ENCODE measurements at regions not wholly inside any gene's neighbourhood (a gene's known extent, or its start where the extent isn't known, plus 50 kb on each side); places are given as distances from the start of the nearest gene placed in this dataset.

- H3K27me3 ChIP-seq (ENCODE audit: insufficient read depth, low read depth): no peaks in the 10 kb centered on the region
- no peaks in the 10 kb centered on the region for H3K36me3 ChIP-seq (ENCODE audit: insufficient read depth)
- no peaks in the 10 kb centered on the region for H3K4me1 ChIP-seq (ENCODE audit: low read depth, poor library complexity, severe bottlenecking)
- TF ChIP-seq CTCF (conservative IDR thresholded peaks at IDR 0.05; ENCODE audit: low read depth, low read length): no peak
- H3K4me3 ChIP-seq (IDR thresholded peaks at IDR 0.05; ENCODE audit: insufficient read depth, low read depth, low read length): no peak overlapping the region
- no peak overlapping the region for H3K9ac ChIP-seq
- no peaks in the 10 kb centered on the region for H4K20me1 ChIP-seq (ENCODE audit: insufficient read depth)
- no peak overlapping the region for H3K4me2 ChIP-seq
- no peaks in the 10 kb centered on the region for H3K79me2 ChIP-seq (ENCODE audit: insufficient read depth, low read depth)
- H2AFZ ChIP-seq (ENCODE audit: low read depth): no peak overlapping the region
- no peak overlapping the region for H3K27ac ChIP-seq
These were observed 521.8 kb upstream of the CCDC196 start for GRCh38 chr14:65964366-65964765.

- Histone ChIP-seq H2AFZ (ENCODE audit: low read depth) (no peak overlapping the region), H3K27ac (no peak overlapping the region), H3K36me3 (ENCODE audit: insufficient read depth) (no peaks in the 10 kb centered on the region), H3K9ac (no peak overlapping the region), H4K20me1 (ENCODE audit: insufficient read depth) (no peaks in the 10 kb centered on the region), H3K4me1 (ENCODE audit: low read depth, poor library complexity, severe bottlenecking) (no peaks in the 10 kb centered on the region), H3K79me2 (ENCODE audit: insufficient read depth, low read depth) (no peaks in the 10 kb centered on the region), H3K4me3 (IDR thresholded peaks at IDR 0.05; ENCODE audit: insufficient read depth, low read depth, low read length) (no peak overlapping the region), H3K4me2 (no peak overlapping the region), H3K27me3 (ENCODE audit: insufficient read depth, low read depth) (no peaks in the 10 kb centered on the region)
- TF ChIP-seq CTCF (conservative IDR thresholded peaks at IDR 0.05; ENCODE audit: low read depth, low read length): no peak
These were observed 520.0 kb upstream of the CCDC196 start for GRCh38 chr14:65966188-65966587.

GRCh38 chr14:65972346-65972870, 513.8 kb upstream of the CCDC196 start:
- no peaks in the 10 kb centered on the region for H3K27me3 ChIP-seq (ENCODE audit: insufficient read depth, low read depth)
- no peak overlapping the region for H2AFZ ChIP-seq (ENCODE audit: low read depth)
- H3K9ac ChIP-seq: no peak overlapping the region
- TF ChIP-seq CTCF (conservative IDR thresholded peaks at IDR 0.05; ENCODE audit: low read depth, low read length): no peak
- no peak overlapping the region for H3K4me2 ChIP-seq
- no peaks in the 10 kb centered on the region for H3K36me3 ChIP-seq (ENCODE audit: insufficient read depth)
- H3K4me1 ChIP-seq (ENCODE audit: low read depth, poor library complexity, severe bottlenecking): no peaks in the 10 kb centered on the region
- H4K20me1 ChIP-seq (ENCODE audit: insufficient read depth): no peaks in the 10 kb centered on the region
- H3K4me3 ChIP-seq (IDR thresholded peaks at IDR 0.05; ENCODE audit: insufficient read depth, low read depth, low read length): no peak overlapping the region
- H3K27ac ChIP-seq: no peak overlapping the region
- H3K79me2 ChIP-seq (ENCODE audit: insufficient read depth, low read depth): no peaks in the 10 kb centered on the region

GRCh38 chr14:65972891-65973290, 513.3 kb upstream of the CCDC196 start:
- Histone ChIP-seq H3K9ac (no peak overlapping the region), H3K79me2 (ENCODE audit: insufficient read depth, low read depth) (no peaks in the 10 kb centered on the region), H3K27me3 (ENCODE audit: insufficient read depth, low read depth) (no peaks in the 10 kb centered on the region), H4K20me1 (ENCODE audit: insufficient read depth) (no peaks in the 10 kb centered on the region), H3K4me3 (IDR thresholded peaks at IDR 0.05; ENCODE audit: insufficient read depth, low read depth, low read length) (no peak overlapping the region), H2AFZ (ENCODE audit: low read depth) (no peak overlapping the region), H3K27ac (no peak overlapping the region), H3K4me1 (ENCODE audit: low read depth, poor library complexity, severe bottlenecking) (no peaks in the 10 kb centered on the region), H3K36me3 (ENCODE audit: insufficient read depth) (no peaks in the 10 kb centered on the region), H3K4me2 (no peak overlapping the region)
- no peak for TF ChIP-seq CTCF (conservative IDR thresholded peaks at IDR 0.05; ENCODE audit: low read depth, low read length)

All from KMS-11 (cell line).